ENCODE measurements at regions not wholly inside any gene's neighbourhood (a gene's known extent, or its start where the extent isn't known, plus 50 kb on each side); places are given as distances from the start of the nearest gene placed in this dataset.

DNA sequence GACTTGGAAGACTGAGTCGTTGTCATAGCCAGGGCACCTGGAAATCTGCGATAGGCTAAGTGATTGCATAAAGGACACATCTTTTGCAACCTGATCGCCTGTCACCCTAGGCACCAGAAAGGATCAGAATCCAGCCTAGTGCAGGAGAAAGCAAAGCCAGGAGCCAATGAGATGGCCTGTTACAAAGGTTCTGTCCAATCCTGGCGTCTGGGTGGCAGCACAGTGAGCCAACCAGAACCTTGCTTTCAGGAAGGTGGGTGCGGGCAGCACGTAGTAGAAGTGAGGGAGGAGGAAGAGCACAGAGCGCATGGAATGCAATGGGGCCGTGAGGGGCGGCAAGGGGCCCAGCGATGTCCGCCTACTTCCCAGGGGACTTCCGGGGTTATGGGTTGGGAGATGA, 120.4 kb upstream of the GGTLC1 start:
- no peaks in the 10 kb centered on the region for H3K36me3 ChIP-seq (ENCODE audit: control insufficient read depth in 2 of 2, extremely low read depth in 1 of 2, insufficient read depth in 1 of 2, low read length in 1 of 2)
- H3K9me3 ChIP-seq = no peaks in the 10 kb centered on the region
- CTCF ChIA-PET = no interaction called here
- H3K9me3 Mint-ChIP-seq = no peaks in the 10 kb centered on the region
- DNase-seq (peak in 23 of 35 experiments; percentile 6 to 72 (median 22)), ATAC-seq (replicated peaks in 1 of 4) (peak in 3 of 4 experiments; percentile 24 to 79 (median 44))
- POLR2A ChIA-PET = no interaction called here
- no peaks in the 10 kb centered on the region for H3K36me3 Mint-ChIP-seq
- H3K27me3 Mint-ChIP-seq = peaks cover 3 to 13% of the 10 kb centered on the region in 2 donors
- peak overlapping the region; percentile 50 for H3K27ac ChIP-seq (ENCODE audit: low read length)
- peak overlapping the region in 1 of 2 donors; percentile 39 for H3K4me3 ChIP-seq (ENCODE audit: control insufficient read depth in 1 of 2, extremely low read depth in 1 of 2, low read length in 1 of 2)
- H3K27ac Mint-ChIP-seq = peak overlapping the region; percentile 34 to 54
- WGBS (ENCODE audit: insufficient coverage) = 67% methylated on average over 5 of the region's 12 CpGs
- peaks cover 0 to 8% of the 10 kb centered on the region in 2 experiments for H3K27me3 ChIP-seq (replicated peaks in 1 of 2; ENCODE audit: control insufficient read depth in 2 of 2, extremely low read depth in 1 of 2, insufficient read depth in 2 of 2, low read length in 1 of 2)
- peak overlapping the region; percentile 55 to 60 (median 55) for H3K4me3 Mint-ChIP-seq
- peaks cover 0 to 3% of the 10 kb centered on the region in 2 experiments for H3K4me1 ChIP-seq (ENCODE audit: control insufficient read depth in 1 of 2, extremely low read depth in 1 of 2, insufficient read depth in 2 of 2, low read length in 2 of 2)
- peaks cover 0 to 6% (median 0%) of the 10 kb centered on the region in 3 donors for H3K4me1 Mint-ChIP-seq

DNA sequence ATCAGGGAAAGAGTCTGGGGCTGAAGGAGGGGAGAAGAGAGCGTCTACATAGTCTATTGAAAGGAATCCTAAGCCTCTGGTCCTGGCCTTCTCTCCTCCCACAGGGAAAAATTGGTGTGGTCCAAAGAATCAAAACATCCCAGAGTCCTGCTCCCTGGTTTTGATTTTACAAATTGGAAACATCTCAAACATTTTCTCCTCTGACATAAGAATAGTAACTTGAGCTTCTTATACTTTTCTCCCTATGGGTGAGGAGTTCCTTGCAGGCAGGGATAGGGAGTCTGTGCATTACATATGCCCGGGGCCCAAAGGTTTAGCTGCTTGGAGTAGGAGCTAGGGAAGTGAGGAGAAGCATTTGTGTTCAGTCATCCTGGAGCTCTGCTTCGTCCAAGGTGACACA, 120.0 kb upstream of the GGTLC1 start:
- Mint-ChIP-seq H3K36me3 (no peaks in the 10 kb centered on the region), H3K27ac (no peak overlapping the region), H3K27me3 (peaks cover 3 to 13% of the 10 kb centered on the region in 2 donors), H3K4me1 (peaks cover 0 to 6% (median 0%) of the 10 kb centered on the region in 3 donors), H3K4me3 (peak overlapping the region in 1 of 3 donors; percentile 55), H3K9me3 (no peaks in the 10 kb centered on the region)
- 100% methylated on average over 1 of the region's 3 CpGs for WGBS (ENCODE audit: insufficient coverage)
- POLR2A ChIA-PET = no interaction called here
- Histone ChIP-seq H3K36me3 (ENCODE audit: control insufficient read depth in 2 of 2, extremely low read depth in 1 of 2, insufficient read depth in 1 of 2, low read length in 1 of 2) (no peaks in the 10 kb centered on the region), H3K9me3 (no peaks in the 10 kb centered on the region), H3K4me1 (ENCODE audit: control insufficient read depth in 1 of 2, extremely low read depth in 1 of 2, insufficient read depth in 2 of 2, low read length in 2 of 2) (peaks cover 0 to 3% of the 10 kb centered on the region in 2 experiments), H3K4me3 (ENCODE audit: control insufficient read depth in 1 of 2, extremely low read depth in 1 of 2, low read length in 1 of 2) (no peak overlapping the region), H3K27me3 (replicated peaks in 1 of 2; ENCODE audit: control insufficient read depth in 2 of 2, extremely low read depth in 1 of 2, insufficient read depth in 2 of 2, low read length in 1 of 2) (peaks cover 0 to 8% of the 10 kb centered on the region in 2 experiments), H3K27ac (ENCODE audit: low read length) (no peak overlapping the region)
- ATAC-seq (replicated peaks in 1 of 4) (no peak), DNase-seq (no peak)
- CTCF ChIA-PET = no interaction called here

DNA sequence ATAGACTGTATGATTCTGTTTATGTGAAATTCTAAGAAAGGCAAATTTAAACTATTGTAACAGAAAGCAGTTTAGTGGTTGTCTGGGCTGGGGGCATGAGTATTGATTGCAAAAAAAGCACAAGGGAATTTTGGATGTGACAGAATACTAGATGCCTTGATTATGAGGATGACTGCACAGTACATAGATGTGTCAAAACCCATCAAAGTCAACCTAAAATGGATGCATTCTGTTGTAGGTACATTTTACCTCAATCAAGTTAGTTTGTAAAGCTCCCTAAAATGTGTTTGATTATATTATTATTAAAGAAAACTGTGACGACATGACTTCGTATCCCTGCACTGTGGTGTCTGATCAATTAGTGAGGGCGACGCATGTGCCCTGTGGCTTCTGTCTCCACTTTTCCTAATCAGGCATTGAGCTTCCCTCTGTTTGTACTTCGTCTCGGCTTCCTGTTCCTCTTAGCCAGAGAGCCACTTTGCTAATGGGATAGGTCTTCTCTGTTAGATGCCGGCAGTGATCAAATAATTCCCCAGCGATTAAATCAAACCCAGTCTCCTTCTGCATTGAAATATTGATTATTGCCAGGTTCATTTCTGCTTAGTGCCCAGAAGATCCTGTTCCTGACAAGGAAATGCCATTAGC, 118.3 kb upstream of the GGTLC1 start:
- POLR2A ChIA-PET = interaction anchor here in 1 of 2 donors (0.6 kb wide), 2 partner anchors 173 to 804 kb away, joined by 3 read pairs; no protein-coding TSS in a partner anchor
- CTCF ChIA-PET = interaction anchor here in 1 of 2 donors (1.1 kb wide), 1 partner anchor 169 kb away, joined by 3 read pairs; no protein-coding TSS in a partner anchor
- WGBS (ENCODE audit: insufficient coverage) = 100% methylated on average over 3 of the region's 8 CpGs
- no peaks in the 10 kb centered on the region for H3K9me3 Mint-ChIP-seq
- no peak overlapping the region for H3K27ac ChIP-seq (ENCODE audit: low read length)
- no peaks in the 10 kb centered on the region for H3K36me3 ChIP-seq (ENCODE audit: control insufficient read depth in 2 of 2, extremely low read depth in 1 of 2, insufficient read depth in 1 of 2, low read length in 1 of 2)
- peaks cover 0 to 6% (median 6%) of the 10 kb centered on the region in 3 donors for H3K4me1 Mint-ChIP-seq
- peaks cover 0 to 12% of the 10 kb centered on the region in 2 experiments for H3K27me3 ChIP-seq (replicated peaks in 1 of 2; ENCODE audit: control insufficient read depth in 2 of 2, extremely low read depth in 1 of 2, insufficient read depth in 2 of 2, low read length in 1 of 2)
- no peak overlapping the region for H3K27ac Mint-ChIP-seq
- H3K4me3 ChIP-seq (ENCODE audit: control insufficient read depth in 1 of 2, extremely low read depth in 1 of 2, low read length in 1 of 2) = no peak overlapping the region
- no peak for DNase-seq
- H3K9me3 ChIP-seq = no peaks in the 10 kb centered on the region
- no peak overlapping the region for H3K4me3 Mint-ChIP-seq
- H3K27me3 Mint-ChIP-seq = peaks cover 3 to 13% of the 10 kb centered on the region in 2 donors
- peaks cover 0 to 3% of the 10 kb centered on the region in 2 experiments for H3K4me1 ChIP-seq (ENCODE audit: control insufficient read depth in 1 of 2, extremely low read depth in 1 of 2, insufficient read depth in 2 of 2, low read length in 2 of 2)
- no peak for ATAC-seq (replicated peaks in 1 of 4)
- no peaks in the 10 kb centered on the region for H3K36me3 Mint-ChIP-seq

DNA sequence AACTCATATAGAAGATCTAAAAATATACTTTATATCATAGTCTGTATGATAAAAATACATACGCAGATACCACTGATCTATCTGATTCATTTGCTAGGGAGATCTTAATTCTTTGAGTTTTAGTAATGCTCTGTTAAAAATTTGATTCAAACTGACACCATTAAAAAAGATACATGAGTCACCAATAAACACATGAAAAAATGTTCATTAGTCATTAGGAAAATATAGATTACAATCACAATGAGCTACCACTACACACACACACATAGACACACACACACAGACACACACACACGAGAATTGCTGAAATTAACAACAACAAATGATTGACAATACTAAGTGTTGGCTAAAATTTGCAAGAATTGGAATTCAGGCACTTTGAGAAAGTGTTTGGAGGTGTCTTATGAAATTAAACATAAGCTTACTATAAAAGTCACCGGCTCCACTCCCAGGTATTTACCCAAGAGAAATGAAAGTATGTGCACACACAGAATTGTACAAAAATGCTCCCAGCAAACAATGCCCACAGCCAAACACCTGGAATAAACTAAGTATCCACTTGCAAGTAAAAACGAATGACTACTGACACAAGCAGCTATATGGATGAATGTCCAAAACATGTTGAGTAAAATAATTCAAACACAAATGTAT, 117.7 kb upstream of the GGTLC1 start:
- H3K36me3 Mint-ChIP-seq = no peaks in the 10 kb centered on the region
- ChIA-PET CTCF (interaction anchor here in 1 of 2 donors (1.1 kb wide), 1 partner anchor 168 kb away, joined by 3 read pairs; no protein-coding TSS in a partner anchor), POLR2A (interaction anchor here in 1 of 2 donors (0.6 kb wide), 2 partner anchors 172 to 804 kb away, joined by 3 read pairs; no protein-coding TSS in a partner anchor)
- ATAC-seq (replicated peaks in 1 of 4) = no peak
- H3K4me1 ChIP-seq (ENCODE audit: control insufficient read depth in 1 of 2, extremely low read depth in 1 of 2, insufficient read depth in 2 of 2, low read length in 2 of 2) = peaks cover 0 to 3% of the 10 kb centered on the region in 2 experiments
- H3K4me1 Mint-ChIP-seq = peaks cover 0 to 6% (median 6%) of the 10 kb centered on the region in 3 donors
- no CpG with 5 or more reads among the region's 4 CpGs for WGBS (ENCODE audit: insufficient coverage)
- H3K27ac ChIP-seq (ENCODE audit: low read length) = no peak overlapping the region
- DNase-seq = no peak
- H3K4me3 Mint-ChIP-seq = no peak overlapping the region
- H3K9me3 ChIP-seq = no peaks in the 10 kb centered on the region
- H3K4me3 ChIP-seq (ENCODE audit: control insufficient read depth in 1 of 2, extremely low read depth in 1 of 2, low read length in 1 of 2) = no peak overlapping the region
- peaks cover 0 to 12% of the 10 kb centered on the region in 2 experiments for H3K27me3 ChIP-seq (replicated peaks in 1 of 2; ENCODE audit: control insufficient read depth in 2 of 2, extremely low read depth in 1 of 2, insufficient read depth in 2 of 2, low read length in 1 of 2)
- H3K36me3 ChIP-seq (ENCODE audit: control insufficient read depth in 2 of 2, extremely low read depth in 1 of 2, insufficient read depth in 1 of 2, low read length in 1 of 2) = no peaks in the 10 kb centered on the region
- H3K27me3 Mint-ChIP-seq = peaks cover 3 to 13% of the 10 kb centered on the region in 2 donors
- no peak overlapping the region for H3K27ac Mint-ChIP-seq
- H3K9me3 Mint-ChIP-seq = no peaks in the 10 kb centered on the region

DNA sequence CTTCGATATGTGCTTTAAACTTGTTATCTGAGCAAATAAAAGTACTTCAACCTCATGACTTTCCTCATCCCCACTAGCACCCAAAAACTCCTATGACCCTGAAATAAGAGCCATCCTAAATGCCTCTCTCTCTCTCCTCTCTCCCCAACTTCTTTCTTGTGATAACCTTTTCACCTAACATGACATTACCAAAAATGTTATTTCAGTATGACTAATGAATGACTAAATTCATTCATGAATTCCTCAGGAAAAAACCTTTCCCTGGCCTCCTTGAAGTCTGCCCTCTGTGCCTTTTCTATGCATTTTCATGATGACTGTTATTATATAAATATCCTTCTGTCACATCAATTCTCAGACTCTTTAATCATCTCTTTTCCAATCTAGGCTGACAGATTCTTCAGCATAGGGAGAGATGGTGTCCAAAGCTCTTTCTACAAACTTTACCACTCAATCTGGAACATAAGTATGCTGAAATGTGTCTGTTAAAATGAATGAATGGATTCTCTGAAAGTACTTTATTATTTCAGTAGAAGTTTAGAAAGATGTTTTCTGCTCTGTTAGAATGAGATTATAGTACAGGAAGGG, 114.3 kb upstream of the GGTLC1 start:
- Histone ChIP-seq H3K27ac (ENCODE audit: low read length) (no peak overlapping the region), H3K4me1 (ENCODE audit: control insufficient read depth in 1 of 2, extremely low read depth in 1 of 2, insufficient read depth in 2 of 2, low read length in 2 of 2) (peaks cover 0 to 5% of the 10 kb centered on the region in 2 experiments), H3K36me3 (ENCODE audit: control insufficient read depth in 2 of 2, extremely low read depth in 1 of 2, insufficient read depth in 1 of 2, low read length in 1 of 2) (no peaks in the 10 kb centered on the region), H3K27me3 (replicated peaks in 1 of 2; ENCODE audit: control insufficient read depth in 2 of 2, extremely low read depth in 1 of 2, insufficient read depth in 2 of 2, low read length in 1 of 2) (peaks cover 0 to 8% of the 10 kb centered on the region in 2 experiments), H3K4me3 (ENCODE audit: control insufficient read depth in 1 of 2, extremely low read depth in 1 of 2, low read length in 1 of 2) (no peak overlapping the region), H3K9me3 (no peaks in the 10 kb centered on the region)
- DNase-seq (no peak), ATAC-seq (replicated peaks in 1 of 4) (no peak)
- CTCF ChIA-PET = interaction anchor here (0.6 to 1.0 kb wide), 2 partner anchors 69 to 75 kb away, joined by 5 to 8 read pairs; no protein-coding TSS in a partner anchor
- Mint-ChIP-seq H3K4me3 (no peak overlapping the region), H3K36me3 (no peaks in the 10 kb centered on the region), H3K4me1 (peaks cover 5 to 14% (median 7%) of the 10 kb centered on the region in 3 donors), H3K9me3 (no peaks in the 10 kb centered on the region), H3K27me3 (peaks cover 0 to 8% of the 10 kb centered on the region in 2 donors), H3K27ac (no peak overlapping the region)
- POLR2A ChIA-PET = no interaction called here
- 63% methylated on average over 1 of the region's 1 CpG for WGBS (ENCODE audit: insufficient coverage)

DNA sequence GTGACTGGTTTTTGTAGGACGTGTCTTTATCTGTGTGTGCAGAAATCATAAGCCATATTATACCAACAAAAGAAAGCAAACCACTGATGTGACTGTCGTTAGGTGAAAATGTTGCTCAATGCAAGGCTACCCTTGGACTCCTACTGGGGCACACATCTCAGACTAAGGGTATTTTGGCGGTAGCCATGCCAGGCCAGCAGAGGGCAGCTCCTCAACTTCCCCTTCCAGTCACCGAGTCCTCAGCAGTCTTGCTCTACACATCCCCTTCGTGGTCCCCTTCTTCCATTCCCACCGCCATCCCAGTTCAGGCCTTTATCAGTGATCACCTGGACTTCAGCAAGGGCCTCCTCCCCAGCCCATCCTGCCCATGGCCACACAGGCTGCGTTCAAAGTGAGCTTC, 113.7 kb upstream of the GGTLC1 start:
- POLR2A ChIA-PET = no interaction called here
- Mint-ChIP-seq H3K4me1 (peaks cover 5 to 14% (median 7%) of the 10 kb centered on the region in 3 donors), H3K27me3 (peaks cover 0 to 8% of the 10 kb centered on the region in 2 donors), H3K36me3 (no peaks in the 10 kb centered on the region), H3K4me3 (no peak overlapping the region), H3K9me3 (no peaks in the 10 kb centered on the region), H3K27ac (no peak overlapping the region)
- peaks cover 0 to 8% of the 10 kb centered on the region in 2 experiments for H3K27me3 ChIP-seq (replicated peaks in 1 of 2; ENCODE audit: control insufficient read depth in 2 of 2, extremely low read depth in 1 of 2, insufficient read depth in 2 of 2, low read length in 1 of 2)
- H3K4me3 ChIP-seq (ENCODE audit: control insufficient read depth in 1 of 2, extremely low read depth in 1 of 2, low read length in 1 of 2) = no peak overlapping the region
- no peak for ATAC-seq (replicated peaks in 1 of 4)
- WGBS (ENCODE audit: insufficient coverage) = 30% methylated on average over 5 of the region's 7 CpGs
- no peak overlapping the region for H3K27ac ChIP-seq (ENCODE audit: low read length)
- H3K36me3 ChIP-seq (ENCODE audit: control insufficient read depth in 2 of 2, extremely low read depth in 1 of 2, insufficient read depth in 1 of 2, low read length in 1 of 2) = no peaks in the 10 kb centered on the region
- CTCF ChIA-PET = interaction anchor here (0.6 to 1.3 kb wide), 5 partner anchors 55 to 165 kb away, joined by 3 to 8 read pairs (median 5); no protein-coding TSS in a partner anchor
- H3K4me1 ChIP-seq (ENCODE audit: control insufficient read depth in 1 of 2, extremely low read depth in 1 of 2, insufficient read depth in 2 of 2, low read length in 2 of 2) = peaks cover 0 to 5% of the 10 kb centered on the region in 2 experiments
- DNase-seq = peak in 14 of 35 experiments; percentile 3 to 40 (median 12)
- no peaks in the 10 kb centered on the region for H3K9me3 ChIP-seq
